Gastrocnemius medialis (tissue), 4 donors: ENCODE measurements at regions not wholly inside any gene's neighbourhood (a gene's known extent, or its start where the extent isn't known, plus 50 kb on each side); places are given as distances from the start of the nearest gene placed in this dataset.

Source experiments
- CTCF ChIP-seq, 5 experiments: fragments of 450-650 bp in 3 of 5; fragments of 200-600 bp in 2 of 5; sonication (generic) in 2 of 5; IDR thresholded peaks in 4 of 5; conservative IDR thresholded peaks in 1 of 5; 1 replicate in 4 of 5; 2 replicates in 1 of 5; pipeline ENCODE4 v1.5.1; 2016 to 2019; ENCODE audit warnings: antibody characterized with exemption in 5 of 5, mild to moderate bottlenecking in 3 of 5, moderate library complexity in 3 of 5
- POLR2A ChIP-seq, 2 donors: fragments of 450-650 bp; IDR thresholded peaks; one replicate each; pipeline ENCODE4 v1.6.1; 2017; ENCODE audit warnings: antibody characterized with exemption in 2 of 2, mild to moderate bottlenecking in 2 of 2, moderate library complexity in 2 of 2

DNA sequence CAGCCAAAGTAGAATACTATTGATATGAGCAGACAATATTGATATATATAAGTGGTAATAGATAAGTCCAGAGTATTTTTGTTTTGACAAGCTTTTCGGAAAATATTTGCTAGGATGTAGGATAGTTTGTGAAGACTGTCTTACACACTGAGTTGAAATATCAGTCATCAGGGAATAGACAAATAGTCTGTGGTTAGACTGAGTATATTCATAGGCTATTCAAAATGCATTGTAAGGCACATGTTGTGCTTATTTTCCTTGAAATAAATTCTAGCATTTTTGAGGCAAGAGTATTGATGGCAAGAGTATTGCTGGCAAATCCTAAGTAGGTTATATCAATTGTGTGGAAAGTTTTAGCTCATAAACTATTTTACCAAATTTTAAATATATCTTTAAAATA lies 201.1 kb downstream of the LRIG3 start:
- no peak for TF ChIP-seq POLR2A (IDR thresholded peaks at IDR 0.05)
- no peak for TF ChIP-seq CTCF (IDR thresholded peaks at IDR 0.05 in 4 of 5, conservative IDR thresholded peaks at IDR 0.05 in 1 of 5)
